Fibroblast of skin of right biceps (primary cell): ENCODE measurements at regions not wholly inside any gene's neighbourhood (a gene's known extent, or its start where the extent isn't known, plus 50 kb on each side); places are given as distances from the start of the nearest gene placed in this dataset.

ENCODE experiments used
- DNase-seq: peaks from one replicate; pipeline ENCODE4 v3.0.0-alpha.2; 2013

DNA sequence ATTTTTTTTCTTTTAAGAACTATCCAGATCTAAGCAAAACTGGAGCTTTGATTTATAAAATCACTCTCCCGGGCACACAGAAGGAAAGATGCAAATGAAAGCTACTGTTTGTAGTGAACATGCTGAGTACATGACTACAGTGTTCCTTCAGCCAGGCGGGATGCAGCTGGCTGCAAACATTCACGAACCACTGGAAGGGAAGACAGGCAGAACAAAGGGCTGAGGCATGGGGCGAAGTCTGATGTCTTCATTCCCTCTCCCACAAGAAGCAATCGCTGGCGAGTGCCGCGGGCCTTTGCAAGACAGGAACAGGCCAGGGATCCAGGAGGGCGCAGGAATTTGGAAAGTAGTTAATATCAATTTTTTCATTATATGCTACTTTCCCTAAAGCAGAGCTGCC lies 257.9 kb upstream of the AJAP1 start:
- no peak for DNase-seq

DNA sequence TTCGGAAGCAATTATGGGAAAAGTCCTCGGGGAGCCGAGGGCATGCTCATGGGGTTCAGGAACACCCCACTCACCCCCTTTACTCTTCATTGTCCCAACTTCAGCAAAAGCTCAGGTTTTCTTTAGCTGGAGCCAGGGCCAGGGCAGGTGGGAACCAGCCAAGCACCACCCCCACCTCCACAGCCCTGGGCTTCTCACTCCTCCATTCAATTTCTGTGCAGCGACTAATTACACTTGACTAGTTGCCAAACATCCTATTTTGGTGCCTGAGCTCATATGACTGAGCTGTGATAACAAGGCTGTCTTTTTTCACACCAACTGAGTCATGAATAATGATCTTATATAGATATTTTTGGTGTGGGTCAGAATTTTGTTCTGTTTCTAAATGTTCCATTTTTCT lies 257.2 kb upstream of the AJAP1 start:
- DNase-seq, result peak; percentile 29

GRCh38 chr1:4402032-4402431 lies 252.4 kb upstream of the AJAP1 start:
- DNase-seq, result no peak

GRCh38 chr1:4404854-4405590 lies 249.4 kb upstream of the AJAP1 start:
- no peak for DNase-seq

GRCh38 chr1:4407851-4408250 lies 246.6 kb upstream of the AJAP1 start:
- no peak for DNase-seq

GRCh38 chr1:4408380-4408779 lies 246.0 kb upstream of the AJAP1 start:
- DNase-seq, result no peak

DNA sequence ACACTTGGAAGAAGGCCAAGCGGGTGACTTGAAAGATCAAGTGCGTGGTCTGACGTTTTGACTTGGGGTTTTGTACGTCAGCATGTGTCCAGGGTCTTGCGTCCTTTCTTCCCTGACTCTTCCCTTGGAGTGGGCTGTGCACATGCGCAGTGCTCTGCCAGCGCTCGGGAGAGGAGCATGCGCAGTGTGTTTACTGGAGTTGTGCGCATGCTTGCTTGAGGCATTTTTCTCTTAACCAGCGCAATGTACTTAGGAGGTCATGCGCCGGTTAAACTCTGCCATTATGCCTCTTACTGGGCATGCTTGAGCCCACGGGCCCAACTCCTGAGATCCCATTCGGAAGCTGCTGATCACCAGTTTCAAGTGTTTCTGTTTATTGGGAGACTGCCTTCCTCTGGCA lies 242.5 kb upstream of the AJAP1 start:
- no peak for DNase-seq

DNA sequence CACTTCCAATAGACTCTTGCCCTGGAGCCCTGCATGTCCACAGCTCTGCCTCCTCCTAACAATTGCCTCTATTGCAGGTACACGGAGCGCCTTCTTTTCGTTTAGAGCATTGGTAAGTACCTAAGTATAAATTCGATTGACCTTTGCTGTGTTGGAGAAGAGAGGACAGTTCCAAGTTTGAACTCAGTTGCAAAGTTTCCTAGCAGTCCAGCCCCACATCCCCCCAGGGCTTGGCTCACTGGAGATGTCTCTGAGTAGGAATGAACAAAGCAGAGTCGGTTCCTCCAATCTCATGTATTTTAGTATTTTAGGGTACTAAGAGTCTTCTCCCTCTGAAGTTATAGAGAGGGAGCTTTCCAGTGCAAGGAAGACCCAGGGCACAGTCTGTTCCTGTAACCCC lies 238.9 kb upstream of the AJAP1 start:
- DNase-seq, result no peak

- no peak for DNase-seq
Observed at GRCh38 chr1:4416189-4416588, 238.2 kb upstream of the AJAP1 start.

DNA sequence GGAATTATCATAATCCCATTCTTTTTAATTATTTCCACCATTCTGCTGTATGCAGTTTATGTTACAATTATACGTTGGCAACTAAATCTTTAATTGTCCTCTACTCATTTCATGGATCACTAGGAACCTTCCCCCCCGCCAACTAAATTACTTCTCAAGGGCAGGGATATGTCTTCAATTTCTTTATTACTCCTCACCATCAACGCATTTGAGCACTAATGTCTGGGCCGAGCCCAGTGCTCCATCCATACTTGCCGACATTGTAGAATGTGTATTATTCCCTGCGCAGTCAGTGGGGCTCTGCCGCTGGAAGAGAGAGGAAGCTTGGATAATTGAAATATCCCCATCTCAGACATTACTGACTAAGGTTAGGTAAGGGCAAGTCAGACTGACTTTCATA lies 236.4 kb upstream of the AJAP1 start:
- no peak for DNase-seq

DNA sequence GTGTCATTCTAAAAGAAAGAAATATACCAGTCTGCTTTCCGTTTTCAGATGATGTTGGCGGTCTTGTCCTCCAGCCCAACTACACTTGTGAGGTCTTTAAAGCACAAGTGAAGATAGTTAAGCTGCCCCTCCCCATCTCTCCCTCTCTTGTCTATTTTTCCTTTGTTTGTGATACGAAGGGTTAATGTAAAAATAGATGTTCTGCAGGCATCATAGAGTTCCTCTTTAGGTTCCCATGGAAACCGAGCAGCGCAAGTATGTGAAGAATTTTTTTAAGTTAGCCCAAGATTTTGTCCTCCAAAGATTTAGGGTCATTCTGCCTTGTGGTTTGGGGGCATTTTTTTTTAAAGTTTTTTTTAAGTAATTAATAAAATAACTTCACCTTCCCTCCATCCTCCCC lies 232.4 kb upstream of the AJAP1 start:
- DNase-seq, result no peak

DNA sequence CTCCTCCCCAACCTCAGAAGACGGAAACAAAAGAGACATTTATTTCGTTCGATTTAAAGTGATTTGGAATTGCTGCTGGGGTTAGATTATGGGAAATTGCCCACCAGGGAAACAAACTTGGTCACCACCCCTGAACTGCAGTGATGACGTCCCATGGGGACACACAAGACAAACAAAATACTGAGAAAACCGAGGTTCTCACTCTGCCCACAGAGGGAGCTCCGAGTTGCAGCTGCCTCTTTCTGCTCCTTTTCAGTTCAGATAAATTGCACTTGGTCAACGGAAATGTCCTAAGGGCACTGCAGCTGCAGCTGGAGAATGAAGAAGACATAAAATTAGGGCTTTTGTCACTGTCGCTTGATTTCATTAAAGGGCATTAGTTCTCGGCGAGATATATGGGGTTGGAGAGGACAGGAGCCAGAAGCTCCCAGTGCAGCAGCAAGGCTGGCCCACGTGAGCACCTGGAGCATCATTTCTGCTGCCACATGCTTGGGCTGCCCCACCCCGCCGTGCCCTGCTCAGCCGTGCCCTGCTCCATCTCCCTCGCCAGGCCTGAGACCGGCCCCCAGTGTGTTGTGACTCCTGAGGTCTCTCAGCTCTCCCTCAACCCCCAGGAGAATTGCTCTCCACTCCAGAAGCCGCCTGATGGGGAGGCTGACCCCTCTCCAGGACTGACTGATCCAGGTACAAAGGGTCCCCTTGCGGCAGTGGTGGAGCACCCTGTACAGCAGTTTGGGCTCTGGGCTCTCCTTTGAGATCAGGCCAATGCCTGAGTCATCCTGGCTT lies 231.7 kb upstream of the AJAP1 start:
- no peak for DNase-seq

DNA sequence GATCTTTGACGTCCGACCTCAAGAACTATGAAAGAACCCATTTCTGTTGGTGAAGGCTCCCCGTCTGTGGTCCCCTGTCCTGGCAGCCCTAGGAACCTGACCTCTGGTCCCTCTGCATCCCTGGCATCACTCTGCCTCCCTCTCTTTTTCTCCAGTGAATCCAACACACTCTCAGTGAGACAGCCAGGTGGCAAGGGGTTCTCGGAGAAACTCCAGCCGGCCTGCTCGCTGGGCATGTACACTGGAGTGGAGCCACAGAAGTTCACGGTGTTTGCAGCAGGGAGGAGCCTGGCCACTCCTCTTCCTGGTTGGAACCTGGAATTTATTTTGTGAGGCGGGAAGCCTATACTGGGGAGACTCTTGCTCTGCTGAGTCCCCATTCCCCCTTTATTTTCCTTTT lies 230.2 kb upstream of the AJAP1 start:
- no peak for DNase-seq

GRCh38 chr1:4424766-4425165 lies 229.6 kb upstream of the AJAP1 start:
- no peak for DNase-seq

- DNase-seq, result no peak
Observed at GRCh38 chr1:4425892-4426291, 228.5 kb upstream of the AJAP1 start.

GRCh38 chr1:4428711-4429110 lies 225.7 kb upstream of the AJAP1 start:
- no peak for DNase-seq

GRCh38 chr1:4430406-4431365 lies 223.7 kb upstream of the AJAP1 start:
- no peak for DNase-seq

DNA sequence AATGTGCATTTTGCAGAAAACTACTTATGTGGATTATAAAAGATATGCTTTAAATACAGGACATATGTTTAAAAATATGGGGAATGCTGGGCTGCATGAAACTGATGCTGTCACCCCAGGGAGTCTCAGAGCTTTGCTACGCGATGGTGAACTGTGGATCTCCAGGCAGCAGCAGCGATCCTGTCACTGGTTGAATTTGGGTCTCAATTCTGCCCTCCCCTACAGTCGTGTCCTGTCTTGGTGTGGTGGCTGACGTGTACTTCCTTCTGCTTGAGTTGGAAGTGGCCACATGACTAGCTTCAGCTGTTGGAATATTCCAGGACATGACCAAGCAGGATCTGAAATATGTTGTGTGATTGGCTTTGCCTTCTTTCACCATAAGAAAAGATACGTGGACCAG lies 222.9 kb upstream of the AJAP1 start:
- DNase-seq, result no peak

DNA sequence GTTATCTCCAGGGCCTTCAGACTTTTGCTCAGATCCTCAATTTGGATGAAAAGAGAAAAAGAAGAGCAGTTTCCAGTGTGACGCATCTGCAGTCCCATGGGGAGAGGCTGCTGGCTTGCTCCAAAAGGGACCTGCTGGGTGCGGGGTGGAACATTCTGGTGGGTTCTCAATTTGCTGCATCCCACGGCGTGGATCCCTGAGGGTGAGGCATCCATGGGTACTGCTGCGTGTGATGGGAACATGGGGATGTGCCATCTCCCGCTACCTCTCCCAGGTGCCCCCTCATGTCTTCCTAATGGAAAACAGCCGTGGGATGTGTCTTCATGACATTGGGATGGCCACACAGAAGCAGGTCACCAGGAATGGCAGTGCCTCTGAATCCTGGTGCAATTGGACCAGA lies 221.3 kb upstream of the AJAP1 start:
- no peak for DNase-seq

DNA sequence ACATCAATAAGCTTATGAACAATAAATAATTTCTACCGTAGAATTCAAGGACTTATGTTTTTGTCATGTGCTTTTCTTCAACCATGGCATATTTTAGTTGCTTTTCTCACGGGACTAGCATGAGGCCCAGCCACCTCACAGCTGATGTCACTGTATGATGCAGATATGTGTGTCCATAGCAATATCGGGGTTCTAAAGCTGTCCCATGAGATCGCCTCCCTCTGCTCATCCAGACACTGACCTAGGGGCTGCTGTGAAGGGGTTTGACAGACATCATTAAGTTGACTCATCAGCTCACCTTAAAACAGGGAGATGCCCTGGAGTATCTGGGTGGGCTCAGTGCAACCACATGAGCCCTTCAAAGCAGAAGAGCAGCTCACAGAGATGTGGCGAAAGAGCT lies 210.3 kb upstream of the AJAP1 start:
- DNase-seq, result no peak

DNA sequence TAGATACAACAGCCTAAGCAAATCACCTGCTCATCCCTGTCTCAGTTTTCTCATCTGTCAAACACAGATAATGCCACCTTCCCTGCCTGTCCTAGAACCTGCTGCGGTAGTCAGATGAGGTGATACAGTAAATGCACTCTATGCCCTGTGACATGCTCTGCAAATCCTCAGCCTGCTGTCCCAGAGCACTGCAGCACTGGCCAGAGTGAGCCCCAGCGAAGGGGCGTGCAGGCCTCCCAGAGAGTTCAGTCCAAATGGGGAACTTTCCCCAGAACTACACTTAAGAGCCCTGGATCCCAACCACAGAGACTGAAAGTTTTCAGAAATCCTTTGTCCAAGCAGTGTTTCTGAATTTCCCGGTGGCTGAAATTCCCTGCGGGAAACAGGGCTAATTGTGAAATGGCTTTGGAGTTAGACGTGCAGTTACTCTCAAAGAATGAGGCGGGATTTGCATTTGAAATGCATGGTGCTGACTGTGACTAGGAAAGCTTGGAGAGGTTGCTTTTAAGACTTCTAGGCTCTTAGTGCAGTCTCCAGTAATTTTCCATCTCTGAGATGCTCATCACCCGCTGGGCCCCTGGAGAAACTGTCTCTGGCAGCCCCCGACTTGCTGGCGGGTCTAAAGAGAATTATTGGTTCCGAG lies 206.5 kb upstream of the AJAP1 start:
- DNase-seq, result no peak

- no peak for DNase-seq
Observed at GRCh38 chr1:4449972-4450371, 204.4 kb upstream of the AJAP1 start.

- DNase-seq, result no peak
Observed at GRCh38 chr1:4452701-4453100, 201.7 kb upstream of the AJAP1 start.
